ENCODE measurements at regions not wholly inside any gene's neighbourhood (a gene's known extent, or its start where the extent isn't known, plus 50 kb on each side); places are given as distances from the start of the nearest gene placed in this dataset.

DNA sequence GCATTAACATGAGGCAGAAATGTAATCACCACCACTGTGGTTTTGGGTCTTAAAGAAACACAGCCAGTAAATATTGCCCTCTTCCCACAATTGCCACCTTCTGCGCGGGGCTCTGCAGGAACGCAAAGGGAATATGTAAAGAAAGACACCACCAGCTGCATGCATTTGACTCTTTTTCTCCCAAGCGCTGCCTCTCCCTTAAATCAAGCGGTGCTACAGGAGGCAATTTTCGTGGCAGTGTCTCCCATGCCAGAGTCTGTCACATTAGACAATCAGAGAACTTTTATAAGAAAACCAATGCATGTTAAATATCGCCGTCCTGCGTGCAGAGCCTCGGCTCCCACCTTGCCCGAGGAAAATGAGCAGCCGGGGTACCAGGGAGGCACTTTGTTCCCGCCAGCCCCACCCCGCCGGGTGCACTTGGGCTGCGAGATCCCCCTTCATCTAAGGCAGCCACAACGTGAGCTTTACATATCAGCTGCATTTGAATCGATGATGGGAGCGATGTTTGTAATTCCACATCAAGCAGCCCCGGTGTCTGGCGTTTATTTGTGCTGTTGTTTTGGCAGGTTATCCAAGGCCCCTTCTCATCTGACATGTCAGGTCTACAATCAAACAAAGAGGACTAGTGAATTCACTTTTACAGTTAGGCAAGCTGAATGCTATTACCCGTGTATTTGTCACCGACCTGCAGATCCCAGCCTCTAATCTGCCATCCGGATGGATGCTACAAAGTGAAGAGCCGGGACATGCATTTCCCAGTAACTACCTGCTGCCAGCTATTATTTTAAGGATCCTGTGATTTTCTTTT lies 72.3 kb upstream of the MGMT start:
- no peak for DNase-seq

DNA sequence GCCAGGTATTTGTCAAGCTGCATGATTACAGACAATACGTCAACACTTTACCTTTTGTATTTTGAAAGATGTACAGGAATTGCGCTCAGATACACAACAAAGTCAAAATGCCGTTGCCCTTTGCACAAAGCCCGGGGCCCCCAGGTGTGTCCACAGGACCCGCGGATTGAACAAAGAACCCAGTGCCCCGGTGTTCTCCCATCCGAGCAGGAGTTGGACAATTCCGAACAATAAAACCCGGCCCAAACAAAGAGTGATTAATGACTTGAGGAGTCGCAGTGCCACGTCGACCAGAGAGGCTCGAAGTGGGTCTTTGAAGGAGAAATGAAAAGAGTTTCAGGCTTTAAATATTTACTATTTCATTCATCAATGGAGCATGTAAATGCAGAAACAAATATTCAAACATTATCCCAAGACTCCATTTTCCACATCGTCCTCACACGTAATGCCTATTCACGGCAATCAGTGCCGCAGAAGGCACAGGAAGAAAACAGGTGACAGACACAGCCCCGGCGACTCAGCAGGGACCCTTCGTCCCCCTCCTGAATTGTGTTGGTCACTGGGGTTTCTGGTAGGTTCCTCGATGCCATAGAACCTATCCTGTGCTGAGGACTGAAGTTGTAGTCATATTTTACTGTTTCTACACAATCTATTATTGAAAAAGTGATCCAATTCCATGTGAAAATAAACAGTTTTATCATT lies 70.9 kb upstream of the MGMT start:
- no peak for DNase-seq

DNA sequence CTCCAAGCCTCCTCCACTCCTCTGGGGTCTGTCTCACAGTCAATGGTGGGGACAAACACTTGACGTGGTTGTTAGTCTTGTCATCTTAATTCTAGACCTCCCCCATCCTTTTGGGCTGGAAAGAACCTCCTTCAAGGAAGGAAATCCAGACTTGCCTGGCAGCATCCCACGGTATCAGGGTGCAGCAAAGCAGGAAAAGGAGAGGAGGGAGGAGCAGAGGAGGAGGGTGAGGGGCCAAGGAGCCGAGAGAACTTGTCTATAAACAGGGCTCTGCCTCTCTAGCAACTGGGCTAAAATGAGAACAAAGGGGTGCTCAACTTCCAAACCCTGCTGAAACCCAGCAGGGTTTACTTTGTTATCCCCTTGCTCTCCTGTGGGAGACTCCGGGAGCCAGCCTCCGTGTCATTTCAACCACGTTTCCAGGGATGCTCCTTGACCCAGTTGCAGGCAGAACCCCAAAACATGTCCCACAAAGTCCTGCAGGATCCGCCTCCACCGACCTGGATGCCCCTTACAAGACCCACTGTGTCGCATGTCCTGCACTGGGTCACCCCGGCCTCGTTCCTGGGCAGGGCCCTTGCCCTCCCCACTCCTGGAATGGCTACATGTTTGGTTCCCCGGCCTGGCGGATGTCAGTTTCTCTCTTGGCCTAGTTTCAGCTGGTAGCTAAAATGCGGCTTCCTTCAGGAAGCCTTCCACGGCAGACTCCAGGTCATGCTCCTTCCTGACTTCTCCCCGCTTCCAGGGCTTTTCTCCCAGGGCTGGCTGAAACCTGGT lies 69.7 kb upstream of the MGMT start:
- DNase-seq, result no peak

DNA sequence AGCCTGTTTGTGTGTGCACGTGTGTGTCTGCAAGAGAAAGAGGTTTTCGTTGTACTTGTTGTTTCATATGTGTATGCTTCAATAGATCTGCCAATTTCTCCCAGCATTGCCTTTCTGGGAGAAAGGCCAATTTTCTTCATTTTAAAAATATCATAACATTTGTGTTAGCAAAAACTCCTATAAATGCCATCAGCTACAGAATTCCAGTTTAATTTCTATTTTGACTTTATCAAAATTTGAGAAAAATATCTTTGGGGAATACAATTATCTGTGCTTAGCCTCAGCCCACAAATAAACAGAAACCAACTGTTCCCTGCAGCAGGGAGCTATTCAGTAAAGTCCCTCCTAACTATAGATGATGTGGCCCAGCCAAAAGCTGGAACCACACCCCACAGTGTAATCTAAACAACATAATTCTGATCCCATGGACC lies 68.3 kb upstream of the MGMT start:
- no peak for DNase-seq

DNA sequence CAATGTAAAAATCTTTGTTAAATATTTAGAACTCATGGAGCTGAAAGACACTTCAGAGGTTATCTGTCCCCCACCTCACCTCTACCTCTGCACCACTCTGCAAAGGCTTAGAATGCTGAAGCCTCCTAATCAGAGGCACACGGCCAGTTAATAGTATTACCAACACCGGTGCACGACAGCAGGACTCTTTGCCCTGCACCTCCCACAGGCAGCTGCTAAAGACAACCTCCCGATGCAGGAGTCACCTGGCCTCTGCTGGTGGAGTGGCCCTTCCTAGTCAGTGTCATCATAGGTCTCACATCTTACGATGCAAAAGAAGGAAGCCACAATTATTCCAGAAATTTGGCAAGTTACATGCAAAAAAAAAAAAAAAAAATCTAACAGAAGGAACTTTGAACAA lies 66.6 kb upstream of the MGMT start:
- DNase-seq, result no peak

DNA sequence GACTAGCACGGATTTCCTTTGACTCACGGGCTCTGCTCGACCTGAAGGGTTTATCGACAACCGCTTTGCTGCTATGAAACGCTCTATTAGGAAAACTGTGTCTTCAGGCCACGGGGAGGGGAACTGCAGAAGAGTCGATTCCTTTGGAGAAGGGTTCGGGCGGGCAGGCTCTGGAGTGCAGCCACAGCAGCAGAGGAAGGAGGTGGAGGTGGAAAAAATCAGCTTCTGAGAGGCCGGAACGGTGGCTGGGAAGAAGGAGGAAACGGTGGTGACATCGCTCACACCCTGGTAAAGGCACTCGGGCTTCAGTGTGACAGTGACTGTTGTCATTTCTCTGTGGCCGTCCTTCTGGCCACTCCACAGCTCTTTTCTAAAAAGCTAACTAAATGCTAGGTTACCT lies 64.6 kb upstream of the MGMT start:
- DNase-seq, result no peak

DNA sequence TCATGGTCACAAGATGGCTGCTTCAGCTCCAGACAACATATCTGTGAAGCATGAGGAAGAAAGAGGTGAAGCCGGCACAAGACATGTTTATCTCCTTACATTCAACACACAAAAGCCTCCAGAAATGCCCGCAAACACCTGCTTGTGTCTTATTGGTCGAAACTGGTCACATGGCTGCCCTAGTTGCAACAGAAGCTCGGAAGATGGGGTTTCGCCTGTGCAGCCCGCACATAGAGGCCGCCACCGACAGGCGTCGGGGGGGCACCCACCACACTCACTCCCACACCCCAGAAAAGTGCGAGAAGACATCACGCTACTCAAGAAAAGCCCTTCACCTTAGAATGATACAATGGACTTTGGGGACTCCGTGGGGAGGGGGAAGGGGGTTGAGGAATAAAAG lies 63.0 kb upstream of the MGMT start:
- DNase-seq, result no peak

DNA sequence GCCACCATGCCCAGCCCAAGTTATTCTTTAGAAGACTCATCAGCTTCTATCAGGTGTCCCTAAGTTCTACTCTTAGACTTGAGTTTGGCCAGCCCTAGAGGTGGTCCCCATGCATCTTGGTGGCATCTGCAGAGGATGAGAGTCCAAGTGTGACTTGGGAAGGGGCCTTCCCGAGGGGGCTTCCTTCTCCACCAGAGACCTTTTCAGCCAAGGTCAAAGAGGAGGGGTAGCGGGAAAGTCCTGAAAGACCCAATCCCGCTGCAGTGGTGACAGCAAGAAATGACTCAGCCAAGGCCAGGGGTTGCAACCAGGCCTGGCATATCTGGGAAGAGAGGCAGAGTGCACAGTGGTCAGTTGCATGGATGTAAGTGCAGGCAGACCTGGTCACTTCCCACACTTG lies 61.7 kb upstream of the MGMT start:
- no peak for DNase-seq

DNA sequence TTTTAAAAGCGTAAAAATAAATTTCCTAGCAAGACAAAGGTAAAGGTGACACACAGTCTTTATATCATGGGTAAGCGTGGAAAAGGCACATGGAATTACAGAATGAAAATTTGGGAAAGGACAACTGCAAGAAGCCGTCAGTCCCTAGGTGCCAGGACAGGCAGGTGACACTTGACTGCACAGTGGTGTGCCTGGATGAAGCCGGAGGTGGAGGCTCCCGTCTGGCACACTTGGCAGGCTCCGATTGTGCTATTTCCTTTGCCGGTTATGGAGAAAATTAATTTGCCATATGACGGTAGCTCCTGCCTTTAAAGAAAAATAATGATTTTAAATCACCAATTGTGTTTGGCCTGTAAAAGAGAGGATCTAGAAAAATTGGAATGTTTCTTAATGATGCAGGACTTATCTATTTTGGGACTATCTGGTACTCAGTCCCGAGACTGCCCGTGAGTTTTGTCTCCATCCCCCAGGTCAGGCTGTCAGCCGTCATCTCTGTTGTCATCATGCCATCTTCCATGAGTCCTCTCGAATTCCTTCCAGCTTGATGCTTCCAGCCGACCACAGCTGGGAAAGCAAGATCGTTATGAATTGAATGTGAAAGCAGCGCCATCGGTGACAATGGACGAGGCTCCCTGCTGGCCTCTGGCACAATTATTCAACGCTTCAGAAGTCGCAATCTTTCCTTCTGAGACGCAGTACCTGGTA lies 56.2 kb upstream of the MGMT start:
- no peak for DNase-seq

DNA sequence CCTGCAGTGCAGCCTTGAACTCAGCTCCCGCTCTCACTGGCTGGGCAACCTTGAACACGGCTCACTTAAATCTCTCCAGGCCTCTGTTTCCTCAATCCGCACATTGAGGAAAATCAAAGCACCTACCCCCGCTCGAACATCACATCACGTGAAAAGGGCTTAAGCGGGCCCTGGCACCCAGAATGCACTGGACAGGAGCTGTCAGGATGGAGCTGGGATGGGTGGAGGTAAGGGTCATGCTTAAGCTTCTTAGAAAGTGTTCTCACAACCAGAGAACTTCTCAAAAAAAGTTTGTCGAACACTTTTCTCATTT lies 55.7 kb upstream of the MGMT start:
- no peak for DNase-seq

DNA sequence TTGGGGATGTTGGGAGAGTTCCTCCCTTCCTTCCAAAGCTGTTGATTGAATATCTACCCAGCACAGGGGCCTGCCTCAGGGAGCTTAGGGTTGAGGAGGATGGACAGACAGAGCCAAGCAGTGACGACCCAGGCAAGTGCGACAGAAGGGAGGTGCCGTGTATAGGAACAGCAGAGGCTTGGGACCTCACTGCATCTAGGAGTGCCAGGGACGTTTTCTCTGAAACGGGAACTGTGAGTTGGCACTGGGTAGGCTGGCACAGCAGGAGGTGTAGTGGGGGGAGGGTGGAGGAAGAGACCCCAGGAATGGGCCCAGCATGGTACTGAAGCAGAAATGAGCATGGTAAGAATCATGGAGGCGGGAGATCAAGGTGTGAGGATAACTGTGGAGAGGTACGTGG lies 55.3 kb upstream of the MGMT start:
- DNase-seq, result no peak

DNA sequence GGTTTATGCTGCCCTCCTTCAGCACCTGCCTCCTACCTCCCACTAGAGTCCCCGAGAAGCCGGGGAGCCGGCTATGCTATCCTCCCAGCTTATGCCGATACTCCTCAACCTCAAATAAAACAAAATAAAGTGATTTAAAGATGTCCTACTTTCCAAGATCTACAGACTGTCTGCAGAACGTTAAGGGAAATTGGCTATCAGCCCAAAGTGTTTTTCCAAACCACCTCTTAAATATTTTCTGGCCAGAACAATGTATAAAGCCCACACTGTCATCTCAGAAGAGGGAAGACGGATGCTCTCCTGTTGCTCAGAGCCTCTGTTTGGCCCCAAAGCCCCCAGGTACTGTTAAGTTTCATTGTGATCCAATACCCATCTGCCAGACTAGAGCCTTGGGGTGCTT lies 54.0 kb upstream of the MGMT start:
- no peak for DNase-seq

DNA sequence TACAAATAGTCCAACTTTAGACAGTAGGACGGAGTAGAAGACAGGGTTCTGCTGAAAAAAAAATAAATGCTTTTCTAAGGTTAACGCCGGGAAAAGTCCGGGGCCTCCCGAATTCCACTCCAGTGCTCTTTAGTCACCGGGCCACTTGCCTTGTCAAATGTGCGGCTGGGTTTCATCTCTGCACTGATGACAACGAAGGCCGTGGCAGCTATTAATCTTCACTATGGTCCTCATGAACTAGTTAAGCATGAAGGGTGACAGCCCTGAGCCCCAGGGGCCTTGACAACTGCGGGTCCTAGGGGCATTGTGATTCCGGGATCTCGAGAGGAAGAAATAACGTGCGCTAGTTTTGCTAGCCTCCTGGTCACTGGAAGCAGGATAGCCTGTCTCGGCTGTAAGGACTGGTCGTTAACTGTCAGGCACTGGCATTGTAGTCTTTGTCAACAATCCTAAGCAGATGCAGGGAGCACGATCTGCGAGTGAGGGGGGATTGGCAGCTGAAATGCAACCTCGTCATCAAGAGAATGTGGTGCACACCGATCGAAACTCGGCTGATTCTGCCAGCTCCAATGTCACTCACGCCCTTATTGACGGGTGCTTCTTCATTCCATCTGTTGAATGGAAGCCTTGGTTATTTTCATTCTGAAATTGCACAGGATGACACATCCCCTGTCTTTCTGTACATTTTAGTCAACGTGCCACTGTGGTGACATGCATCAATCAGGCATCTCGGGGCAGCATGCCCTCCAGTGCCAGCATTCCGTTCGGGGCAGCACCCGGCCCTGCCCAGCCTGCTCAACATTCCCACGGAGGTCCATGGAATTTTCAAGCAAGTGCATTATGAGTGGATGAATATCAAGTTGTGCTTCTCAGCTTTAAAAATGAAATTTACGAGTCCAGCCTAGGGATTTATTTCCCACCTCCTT lies 51.6 kb upstream of the MGMT start:
- no peak for DNase-seq

DNA sequence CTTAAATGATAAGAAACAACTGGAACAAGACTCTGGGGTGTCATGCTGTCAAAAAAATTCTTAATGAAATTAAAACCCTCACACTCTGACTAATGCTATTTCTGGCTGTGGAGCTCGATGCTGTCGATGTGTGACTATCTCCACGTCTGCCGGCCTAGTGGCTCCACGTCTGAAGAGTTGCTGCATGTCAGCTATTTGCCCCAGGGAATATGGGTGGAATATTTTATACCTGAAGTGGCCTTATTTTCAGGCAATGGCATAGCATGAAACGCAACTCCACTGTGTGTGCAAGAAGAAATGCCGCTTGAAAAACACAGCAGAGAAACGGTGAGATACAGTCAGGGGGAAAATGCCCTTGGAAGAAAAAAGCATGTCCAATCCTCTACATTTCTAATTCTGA lies 50.9 kb upstream of the MGMT start:
- no peak for DNase-seq

DNA sequence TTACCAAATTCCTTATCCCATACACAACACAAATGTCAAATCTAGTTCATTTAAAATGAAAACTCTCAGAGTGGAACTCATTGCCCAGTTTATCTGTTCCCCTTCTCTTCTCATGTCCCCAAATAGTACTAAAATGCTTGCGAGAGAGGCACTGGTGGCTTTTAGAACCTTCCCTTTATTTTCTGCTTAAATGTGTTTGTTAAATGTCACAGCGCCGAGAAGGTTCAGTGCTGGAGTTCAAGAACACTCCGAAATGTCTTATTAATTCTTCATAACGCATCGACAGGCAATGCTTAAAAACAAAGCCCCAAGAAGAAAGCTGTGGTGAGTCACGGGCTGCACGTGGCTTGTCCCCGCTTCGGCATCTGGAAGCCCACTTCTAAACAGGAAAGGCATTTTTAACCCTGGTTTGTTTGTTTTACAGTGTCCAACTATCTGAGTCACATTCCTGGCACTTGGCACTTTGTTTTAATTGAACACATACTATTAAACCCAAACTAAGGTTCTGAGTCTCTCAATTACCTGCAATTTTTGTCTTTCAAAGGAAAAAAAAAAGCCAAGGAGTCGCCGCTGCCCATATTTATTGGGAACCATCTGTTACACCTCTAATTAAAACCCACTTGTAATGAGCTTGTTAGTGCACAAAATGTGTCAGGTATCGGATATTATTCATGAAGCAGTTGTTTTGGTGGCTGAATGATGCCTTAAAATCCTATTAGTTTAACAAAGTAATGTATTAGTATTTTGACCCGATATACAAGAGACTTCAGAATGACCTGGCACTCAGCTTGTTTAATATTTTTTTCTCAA lies 49.9 kb upstream of the MGMT start:
- DNase-seq, result peak; percentile 52

Data from left hindlimb (tissue), 1 donor.